GM19351 (cell line): ENCODE measurements at regions not wholly inside any gene's neighbourhood (a gene's known extent, or its start where the extent isn't known, plus 50 kb on each side); places are given as distances from the start of the nearest gene placed in this dataset.
"Not testable (repeated sequence)": the region's sequence is repeated elsewhere in the genome, so short reads cannot be mapped to it uniquely, and the experiment has no call there.

ENCODE experiments used
- ATAC-seq: cut with Tn5 transposase; IDR thresholded peaks from one replicate; pipeline ENCODE4 v1.9.1; 2021; ENCODE audit warnings: mild to moderate bottlenecking, moderate library complexity; ENCODE audit not compliant: unreplicated experiment

- ATAC-seq = no peak
Observed at GRCh38 chr1:209198961-209199750, 384.4 kb upstream of the CAMK1G start.

GRCh38 chr1:209199822-209200221, 383.7 kb upstream of the CAMK1G start:
- ATAC-seq = no peak

- ATAC-seq = not testable (repeated sequence)
Observed at GRCh38 chr1:209202321-209202720, 381.2 kb upstream of the CAMK1G start.

- no peak for ATAC-seq
Observed at GRCh38 chr1:209202830-209203532, 380.5 kb upstream of the CAMK1G start.

- ATAC-seq = no peak
Observed at GRCh38 chr1:209203533-209203895, 380.0 kb upstream of the CAMK1G start.

- ATAC-seq = no peak
Observed at GRCh38 chr1:209205039-209205438, 378.5 kb upstream of the CAMK1G start.

- ATAC-seq = peak; percentile 20
Observed at GRCh38 chr1:209207126-209207700, 376.3 kb upstream of the CAMK1G start.

GRCh38 chr1:209207701-209208286, 375.7 kb upstream of the CAMK1G start:
- ATAC-seq = peak; percentile 87

GRCh38 chr1:209208648-209209047, 374.9 kb upstream of the CAMK1G start:
- ATAC-seq = no peak

GRCh38 chr1:209213989-209214388, 369.5 kb upstream of the CAMK1G start:
- no peak for ATAC-seq

GRCh38 chr1:209215826-209216225, 367.7 kb upstream of the CAMK1G start:
- ATAC-seq = no peak

GRCh38 chr1:209218113-209218512, 365.4 kb upstream of the CAMK1G start:
- no peak for ATAC-seq

- no peak for ATAC-seq
Observed at GRCh38 chr1:209218981-209219380, 364.5 kb upstream of the CAMK1G start.

GRCh38 chr1:209219791-209220524, 363.6 kb upstream of the CAMK1G start:
- no peak for ATAC-seq

- ATAC-seq = no peak
Observed at GRCh38 chr1:209222826-209223225, 360.7 kb upstream of the CAMK1G start.

- ATAC-seq = no peak
Observed at GRCh38 chr1:209223791-209224190, 359.7 kb upstream of the CAMK1G start.

- no peak for ATAC-seq
Observed at GRCh38 chr1:209224886-209225285, 358.6 kb upstream of the CAMK1G start.

GRCh38 chr1:209227171-209227570, 356.3 kb upstream of the CAMK1G start:
- no peak for ATAC-seq

- ATAC-seq = no peak
Observed at GRCh38 chr1:209227941-209228340, 355.6 kb upstream of the CAMK1G start.

- no peak for ATAC-seq
Observed at GRCh38 chr1:209229494-209230061, 353.9 kb upstream of the CAMK1G start.

GRCh38 chr1:209230314-209230713, 353.2 kb upstream of the CAMK1G start:
- ATAC-seq = no peak
